HCT116 (cell line): ENCODE measurements at regions not wholly inside any gene's neighbourhood (a gene's known extent, or its start where the extent isn't known, plus 50 kb on each side); places are given as distances from the start of the nearest gene placed in this dataset.

Source experiments
- ATAC-seq: fragments of 200-7000 bp; cut with Tn5 transposase; 2 replicates; pipeline ENCODE4 v1.9.1; 2020; ENCODE audit warnings: mild to moderate bottlenecking, moderate library complexity
- BruUV-seq: library from RNA; stranded (reverse); fragments of 400-500 nt; replicated peaks from 2 replicates; lab custom pipeline; 2021; lab: Mats Ljungman, UMichigan
- CTCF ChIA-PET: fragments of 300-600 bp; sonication (Branson Sonifier 250); formaldehyde crosslinking; loops from one replicate; lab custom pipeline; 2021; ENCODE audit warnings: antibody characterized with exemption; lab: Charles Lee
- POLR2A ChIA-PET: fragments of 300-600, 350-600 bp; sonication (Branson Sonifier 250); formaldehyde crosslinking; loops from one replicate; lab custom pipeline; 2021; ENCODE audit warnings: antibody characterized with exemption; lab: Charles Lee
- RAD21 ChIA-PET, 2 experiments: fragments of 300-600 bp; sonication (Branson Sonifier 250); formaldehyde crosslinking; loops; one replicate each; lab custom pipeline; 2023; ENCODE audit warnings: low total read pairs in 2 of 2; ENCODE audit not compliant: uncharacterized antibody in 2 of 2, unreplicated experiment in 2 of 2, low non-redundant PET in 1 of 2; lab: Charles Lee
- DNase-seq: peaks from one replicate; pipeline ENCODE4 v3.0.0-alpha.2; 2010; ENCODE audit warnings: low read depth, low spot score
- H2AFZ ChIP-seq: fragments of 200-600 bp; shearing (Covaris generic), sonication (generic); 2 replicates; pipeline ENCODE4 v1.6.1; 2017; ENCODE audit warnings: low read depth, mixed run types, mixed read lengths, antibody characterized with exemption, low read length; ENCODE audit not compliant: poor library complexity, severe bottlenecking
- H3K27ac ChIP-seq: 2 replicates; pipeline ENCODE4 v1.5.1; 2012; ENCODE audit warnings: low read depth, low read length
- H3K27me3 ChIP-seq: fragments of 200-600 bp; sonication (generic); 2 replicates; pipeline ENCODE4 v1.6.1; 2016; ENCODE audit warnings: mixed run types, low read length, mixed read lengths; ENCODE audit not compliant: insufficient read depth
- H3K36me3 ChIP-seq, 2 experiments: fragments of 200-500 bp in 1 of 2; fragments of 200-600 bp in 1 of 2; sonication (Bioruptor generic) in 1 of 2; sonication (generic) in 1 of 2; 2 replicates each; pipeline versions ENCODE4 v1.5.1 to v1.6.1; 2014 to 2016; ENCODE audit warnings: low read length in 2 of 2, inconsistent platforms in 1 of 2, mixed read lengths in 1 of 2, mixed run types in 1 of 2; ENCODE audit not compliant: insufficient read depth in 2 of 2, control insufficient read depth in 1 of 2
- H3K4me1 ChIP-seq, 2 experiments: fragments of 200-600 bp in 1 of 2; sonication (generic) in 1 of 2; 2 replicates each; pipeline versions ENCODE4 v1.5.1 to v1.6.1; 2012 to 2017; ENCODE audit warnings: low read length in 2 of 2, inconsistent platforms in 1 of 2, mild to moderate bottlenecking in 1 of 2, mixed read lengths in 1 of 2, mixed run types in 1 of 2, moderate library complexity in 1 of 2; ENCODE audit not compliant: insufficient read depth in 2 of 2, control insufficient read depth in 1 of 2
- H3K4me2 ChIP-seq: fragments of 200-600 bp; sonication (generic); 2 replicates; pipeline ENCODE4 v1.6.1; 2017; ENCODE audit warnings: mixed run types, low read length, mixed read lengths
- H3K4me3 ChIP-seq, 2 experiments: fragments of 200-600 bp in 1 of 2; sonication (generic) in 1 of 2; replicated peaks in 1 of 2; 2 replicates each; pipeline ENCODE4 v1.5.1; 2011 to 2016; ENCODE audit warnings: low read length in 2 of 2, control low read depth in 1 of 2, low read depth in 1 of 2, mild to moderate bottlenecking in 1 of 2, mixed read lengths in 1 of 2, mixed run types in 1 of 2
- H3K79me2 ChIP-seq: fragments of 200-600 bp; sonication (generic); 2 replicates; pipeline ENCODE4 v1.6.1; 2017; ENCODE audit warnings: mild to moderate bottlenecking, mixed run types, low read length, moderate library complexity, mixed read lengths; ENCODE audit not compliant: insufficient read depth
- H3K9ac ChIP-seq: fragments of 200-600 bp; sonication (generic); 2 replicates; pipeline ENCODE4 v1.6.1; 2016; ENCODE audit warnings: low read length, mixed read lengths
- H3K9me2 ChIP-seq: fragments of 200-600 bp; sonication (generic), shearing (Covaris generic); 2 replicates; pipeline ENCODE4 v1.6.1; 2017; ENCODE audit warnings: mixed run types, mild to moderate bottlenecking, moderate library complexity; ENCODE audit not compliant: insufficient read depth
- H3K9me3 ChIP-seq, 2 experiments: fragments of 200-500 bp in 1 of 2; fragments of 200-600 bp in 1 of 2; sonication (Bioruptor generic) in 1 of 2; sonication (generic) in 1 of 2; 2 replicates each; pipeline ENCODE4 v1.6.1; 2014 to 2017; ENCODE audit warnings: low read length in 2 of 2, mixed read lengths in 2 of 2, inconsistent platforms in 1 of 2, low read depth in 1 of 2, mild to moderate bottlenecking in 1 of 2, mixed run types in 1 of 2, moderate library complexity in 1 of 2; ENCODE audit not compliant: control insufficient read depth in 1 of 2, insufficient read depth in 1 of 2
- H4K20me1 ChIP-seq: fragments of 200-600 bp; sonication (generic), shearing (Covaris generic); 2 replicates; pipeline ENCODE4 v1.6.1; 2017; ENCODE audit warnings: mixed run types, mild to moderate bottlenecking, moderate library complexity; ENCODE audit not compliant: insufficient read depth
- CBX3 ChIP-seq: IDR thresholded peaks from 2 replicates; pipeline ENCODE4 v1.6.1; 2012; ENCODE audit warnings: low read depth
- ELF1 ChIP-seq: IDR thresholded peaks from 2 replicates; pipeline ENCODE4 v1.6.1; 2012; ENCODE audit warnings: low read depth, borderline replicate concordance
- EZH2 ChIP-seq: fragments of 200-600 bp; sonication (generic); IDR thresholded peaks from 2 replicates; pipeline ENCODE4 v1.6.1; 2017; ENCODE audit warnings: antibody characterized with exemption, mixed run types
- EZH2phosphoT487 ChIP-seq: fragments of 200-600 bp; IDR thresholded peaks from 2 replicates; pipeline ENCODE4 v1.6.1; 2018; ENCODE audit warnings: antibody characterized with exemption, borderline replicate concordance
- FOSL1 ChIP-seq: IDR thresholded peaks from 2 replicates; pipeline ENCODE4 v1.6.1; 2012; ENCODE audit warnings: low read depth
- JUND ChIP-seq: IDR thresholded peaks from 2 replicates; pipeline ENCODE4 v1.6.1; 2012
- POLR2AphosphoS5 ChIP-seq: IDR thresholded peaks from 2 replicates; pipeline ENCODE4 v1.6.1; 2011; ENCODE audit warnings: mild to moderate bottlenecking, low read depth, low read length, moderate library complexity
- RAD21 ChIP-seq: IDR thresholded peaks from 2 replicates; pipeline ENCODE4 v1.6.1; 2012; ENCODE audit warnings: low read depth, mild to moderate bottlenecking
- SIN3A ChIP-seq: IDR thresholded peaks from 2 replicates; pipeline ENCODE4 v1.6.1; 2012; ENCODE audit warnings: low read depth
- SP1 ChIP-seq: IDR thresholded peaks from 2 replicates; pipeline ENCODE4 v1.6.1; 2012; ENCODE audit warnings: low read depth
- TCF7L2 ChIP-seq: IDR thresholded peaks from 2 replicates; pipeline ENCODE4 v1.7.0; 2011; ENCODE audit warnings: borderline replicate concordance, inconsistent platforms; ENCODE audit not compliant: insufficient read depth, insufficient read length; ENCODE audit errors: extremely low read depth
- YY1 ChIP-seq: IDR thresholded peaks from 2 replicates; pipeline ENCODE4 v1.6.1; 2011; ENCODE audit warnings: low read length, low read depth, moderate library complexity, mild to moderate bottlenecking; ENCODE audit not compliant: insufficient replicate concordance; ENCODE audit errors: extremely low read depth
- intact Hi-C: fragments of 100-400 bp; cut with micrococcal nuclease; formaldehyde crosslinking; loops from 2 replicates; pipeline ENCODE4 v1.10.0; 2022
- TF ChIP-seq, protein P1 (sequence below): IDR thresholded peaks from 2 replicates; pipeline ENCODE4 v1.6.1; 2012
- TF ChIP-seq, protein P2 (sequence below): IDR thresholded peaks from 2 replicates; pipeline ENCODE4 v1.6.1; 2011; ENCODE audit warnings: mild to moderate bottlenecking, low read length, moderate library complexity; ENCODE audit not compliant: insufficient replicate concordance; ENCODE audit errors: extremely low read depth
- TF ChIP-seq, protein P3 (sequence below): IDR thresholded peaks from 2 replicates; pipeline ENCODE4 v1.6.1; 2012; ENCODE audit warnings: low read depth
- TF ChIP-seq, protein P4 (sequence below), 3 experiments: fragments of 200-600 bp in 1 of 3; sonication (generic) in 1 of 3; IDR thresholded peaks in 2 of 3; conservative IDR thresholded peaks in 1 of 3; 2 replicates each; pipeline ENCODE4 v1.5.1; 2012 to 2017; ENCODE audit warnings: low read depth in 2 of 3, low read length in 2 of 3, antibody characterized with exemption in 1 of 3, borderline replicate concordance in 1 of 3, control low read depth in 1 of 3, mild to moderate bottlenecking in 1 of 3, mixed read lengths in 1 of 3, mixed run types in 1 of 3, moderate library complexity in 1 of 3; ENCODE audit not compliant: insufficient read depth in 1 of 3

DNA sequence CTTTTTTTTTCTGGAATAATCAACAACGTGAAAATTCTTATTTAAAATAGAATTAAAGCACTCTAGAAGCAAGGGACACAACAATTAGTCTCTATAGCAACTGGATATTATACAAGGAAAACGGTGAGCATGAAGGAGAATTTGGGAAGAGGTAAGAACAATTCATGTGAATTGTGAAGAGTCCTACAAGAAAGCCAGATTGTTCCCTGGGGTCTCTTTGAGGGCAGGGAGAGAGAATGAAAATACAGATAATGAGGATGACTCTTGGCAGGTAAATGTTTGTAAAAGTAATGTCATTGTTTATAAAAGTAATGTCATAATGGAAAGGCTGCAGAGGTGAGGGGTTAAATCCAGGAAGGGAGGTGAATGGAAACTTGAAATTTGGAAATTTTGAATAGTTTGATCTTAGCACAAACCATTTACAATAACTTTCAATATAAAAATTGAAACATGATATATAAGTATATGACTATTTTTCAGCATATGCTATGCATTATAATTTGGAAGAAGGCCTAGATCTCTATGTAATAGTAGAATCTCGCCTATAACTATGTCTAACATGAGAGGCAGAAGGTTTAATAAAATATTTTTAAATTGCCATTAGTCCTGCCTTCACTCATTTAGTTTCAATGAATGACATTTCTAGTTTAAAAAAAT is 378.8 kb upstream of the DCN start:
- POLR2A ChIA-PET: no interaction called here
- Histone ChIP-seq H3K79me2 (no peaks in the 10 kb centered on the region), H3K27me3 (no peaks in the 10 kb centered on the region), H3K36me3 (no peaks in the 10 kb centered on the region), H2AFZ (peak overlapping the region; percentile 92), H3K4me3 (no peak overlapping the region), H3K9me3 (no peaks in the 10 kb centered on the region), H3K9me2 (no peaks in the 10 kb centered on the region), H3K27ac (no peak overlapping the region), H3K9ac (no peak overlapping the region), H3K4me1 (no peaks in the 10 kb centered on the region), H4K20me1 (no peaks in the 10 kb centered on the region), H3K4me2 (no peak overlapping the region)
- CTCF ChIA-PET: no interaction called here
- intact Hi-C loops: no loop called here
- no peak for ATAC-seq
- TF ChIP-seq, protein P1, sequence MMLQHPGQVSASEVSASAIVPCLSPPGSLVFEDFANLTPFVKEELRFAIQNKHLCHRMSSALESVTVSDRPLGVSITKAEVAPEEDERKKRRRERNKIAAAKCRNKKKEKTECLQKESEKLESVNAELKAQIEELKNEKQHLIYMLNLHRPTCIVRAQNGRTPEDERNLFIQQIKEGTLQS: no peak
- TF ChIP-seq, protein P2, sequence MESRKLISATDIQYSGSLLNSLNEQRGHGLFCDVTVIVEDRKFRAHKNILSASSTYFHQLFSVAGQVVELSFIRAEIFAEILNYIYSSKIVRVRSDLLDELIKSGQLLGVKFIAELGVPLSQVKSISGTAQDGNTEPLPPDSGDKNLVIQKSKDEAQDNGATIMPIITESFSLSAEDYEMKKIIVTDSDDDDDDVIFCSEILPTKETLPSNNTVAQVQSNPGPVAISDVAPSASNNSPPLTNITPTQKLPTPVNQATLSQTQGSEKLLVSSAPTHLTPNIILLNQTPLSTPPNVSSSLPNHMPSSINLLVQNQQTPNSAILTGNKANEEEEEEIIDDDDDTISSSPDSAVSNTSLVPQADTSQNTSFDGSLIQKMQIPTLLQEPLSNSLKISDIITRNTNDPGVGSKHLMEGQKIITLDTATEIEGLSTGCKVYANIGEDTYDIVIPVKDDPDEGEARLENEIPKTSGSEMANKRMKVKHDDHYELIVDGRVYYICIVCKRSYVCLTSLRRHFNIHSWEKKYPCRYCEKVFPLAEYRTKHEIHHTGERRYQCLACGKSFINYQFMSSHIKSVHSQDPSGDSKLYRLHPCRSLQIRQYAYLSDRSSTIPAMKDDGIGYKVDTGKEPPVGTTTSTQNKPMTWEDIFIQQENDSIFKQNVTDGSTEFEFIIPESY: no peak
- no peak for TF ChIP-seq SIN3A
- no peak for TF ChIP-seq ELF1
- TF ChIP-seq YY1: no peak
- TF ChIP-seq, protein P3, sequence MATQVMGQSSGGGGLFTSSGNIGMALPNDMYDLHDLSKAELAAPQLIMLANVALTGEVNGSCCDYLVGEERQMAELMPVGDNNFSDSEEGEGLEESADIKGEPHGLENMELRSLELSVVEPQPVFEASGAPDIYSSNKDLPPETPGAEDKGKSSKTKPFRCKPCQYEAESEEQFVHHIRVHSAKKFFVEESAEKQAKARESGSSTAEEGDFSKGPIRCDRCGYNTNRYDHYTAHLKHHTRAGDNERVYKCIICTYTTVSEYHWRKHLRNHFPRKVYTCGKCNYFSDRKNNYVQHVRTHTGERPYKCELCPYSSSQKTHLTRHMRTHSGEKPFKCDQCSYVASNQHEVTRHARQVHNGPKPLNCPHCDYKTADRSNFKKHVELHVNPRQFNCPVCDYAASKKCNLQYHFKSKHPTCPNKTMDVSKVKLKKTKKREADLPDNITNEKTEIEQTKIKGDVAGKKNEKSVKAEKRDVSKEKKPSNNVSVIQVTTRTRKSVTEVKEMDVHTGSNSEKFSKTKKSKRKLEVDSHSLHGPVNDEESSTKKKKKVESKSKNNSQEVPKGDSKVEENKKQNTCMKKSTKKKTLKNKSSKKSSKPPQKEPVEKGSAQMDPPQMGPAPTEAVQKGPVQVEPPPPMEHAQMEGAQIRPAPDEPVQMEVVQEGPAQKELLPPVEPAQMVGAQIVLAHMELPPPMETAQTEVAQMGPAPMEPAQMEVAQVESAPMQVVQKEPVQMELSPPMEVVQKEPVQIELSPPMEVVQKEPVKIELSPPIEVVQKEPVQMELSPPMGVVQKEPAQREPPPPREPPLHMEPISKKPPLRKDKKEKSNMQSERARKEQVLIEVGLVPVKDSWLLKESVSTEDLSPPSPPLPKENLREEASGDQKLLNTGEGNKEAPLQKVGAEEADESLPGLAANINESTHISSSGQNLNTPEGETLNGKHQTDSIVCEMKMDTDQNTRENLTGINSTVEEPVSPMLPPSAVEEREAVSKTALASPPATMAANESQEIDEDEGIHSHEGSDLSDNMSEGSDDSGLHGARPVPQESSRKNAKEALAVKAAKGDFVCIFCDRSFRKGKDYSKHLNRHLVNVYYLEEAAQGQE: no peak
- no peak for TF ChIP-seq TCF7L2
- no peak for TF ChIP-seq EZH2
- TF ChIP-seq CBX3: no peak
- TF ChIP-seq FOSL1: no peak
- no peak for TF ChIP-seq RAD21
- TF ChIP-seq JUND: no peak
- TF ChIP-seq EZH2phosphoT487: no peak
- TF ChIP-seq SP1: no peak
- TF ChIP-seq, protein P4, sequence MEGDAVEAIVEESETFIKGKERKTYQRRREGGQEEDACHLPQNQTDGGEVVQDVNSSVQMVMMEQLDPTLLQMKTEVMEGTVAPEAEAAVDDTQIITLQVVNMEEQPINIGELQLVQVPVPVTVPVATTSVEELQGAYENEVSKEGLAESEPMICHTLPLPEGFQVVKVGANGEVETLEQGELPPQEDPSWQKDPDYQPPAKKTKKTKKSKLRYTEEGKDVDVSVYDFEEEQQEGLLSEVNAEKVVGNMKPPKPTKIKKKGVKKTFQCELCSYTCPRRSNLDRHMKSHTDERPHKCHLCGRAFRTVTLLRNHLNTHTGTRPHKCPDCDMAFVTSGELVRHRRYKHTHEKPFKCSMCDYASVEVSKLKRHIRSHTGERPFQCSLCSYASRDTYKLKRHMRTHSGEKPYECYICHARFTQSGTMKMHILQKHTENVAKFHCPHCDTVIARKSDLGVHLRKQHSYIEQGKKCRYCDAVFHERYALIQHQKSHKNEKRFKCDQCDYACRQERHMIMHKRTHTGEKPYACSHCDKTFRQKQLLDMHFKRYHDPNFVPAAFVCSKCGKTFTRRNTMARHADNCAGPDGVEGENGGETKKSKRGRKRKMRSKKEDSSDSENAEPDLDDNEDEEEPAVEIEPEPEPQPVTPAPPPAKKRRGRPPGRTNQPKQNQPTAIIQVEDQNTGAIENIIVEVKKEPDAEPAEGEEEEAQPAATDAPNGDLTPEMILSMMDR (IDR thresholded peaks at IDR 0.05 in 2 of 3, conservative IDR thresholded peaks at IDR 0.05 in 1 of 3; ENCODE audit: borderline replicate concordance in 1 of 3, insufficient read depth in 1 of 3, low read depth in 2 of 3, low read length in 2 of 3): no peak
- no peak for TF ChIP-seq POLR2AphosphoS5
- BruUV-seq: no TSS peak
- no peak for DNase-seq
- RAD21 ChIA-PET: no interaction called here
